NB4 (cell line): ENCODE measurements at regions not wholly inside any gene's neighbourhood (a gene's known extent, or its start where the extent isn't known, plus 50 kb on each side); places are given as distances from the start of the nearest gene placed in this dataset.
"Not testable (repeated sequence)": the region's sequence is repeated elsewhere in the genome, so short reads cannot be mapped to it uniquely, and the experiment has no call there.

Source experiments
- CTCF ChIP-seq: IDR thresholded peaks from one replicate; pipeline ENCODE4 v1.5.1; 2012; ENCODE audit warnings: low read depth, low read length
- POLR2A ChIP-seq: IDR thresholded peaks from 2 replicates; pipeline ENCODE4 v1.6.1; 2011; ENCODE audit warnings: mild to moderate bottlenecking; ENCODE audit not compliant: insufficient read length; ENCODE audit errors: extremely low read depth

GRCh38 chr7:128575277-128575676 lies 96.8 kb upstream of the GARIN1A start:
- TF ChIP-seq POLR2A, CTCF: not testable (repeated sequence)
